K562 (cell line): ENCODE measurements at regions not wholly inside any gene's neighbourhood (a gene's known extent, or its start where the extent isn't known, plus 50 kb on each side); places are given as distances from the start of the nearest gene placed in this dataset.

Experiments
- EWSR1 ChIP-seq: fragments of 450-650 bp; IDR thresholded peaks from 2 replicates; pipeline ENCODE4 v1.6.1; 2018; ENCODE audit warnings: borderline replicate concordance, mild to moderate bottlenecking, low read depth, moderate library complexity; ENCODE audit not compliant: partially characterized antibody
- GATA2 ChIP-seq: sonication (generic); formaldehyde crosslinking; IDR thresholded peaks from 2 replicates; pipeline ENCODE4 v1.4.0; 2020; ENCODE audit warnings: mild to moderate bottlenecking, missing genetic modification reagents
- MAZ ChIP-seq, 2 experiments: fragments of 450-650 bp in 1 of 2; sonication (generic) in 1 of 2; formaldehyde crosslinking; IDR thresholded peaks in 1 of 2; conservative IDR thresholded peaks in 1 of 2; 2 replicates each; pipeline versions ENCODE4 v1.4.0 to v1.5.0; 2020; ENCODE audit warnings: mild to moderate bottlenecking in 1 of 2, missing genetic modification reagents in 1 of 2
- NFIX ChIP-seq: fragments of 250-450 bp; sonication (Bioruptor Pico); IDR thresholded peaks from 2 replicates; pipeline ENCODE4 v1.4.0; 2020; ENCODE audit warnings: low read depth, mild to moderate bottlenecking, moderate library complexity
- POLR2A ChIP-seq: fragments of 450-650 bp; conservative IDR thresholded peaks from 2 replicates; pipeline ENCODE4 v1.6.1; 2016
- SIRT6 ChIP-seq: IDR thresholded peaks from one replicate; pipeline ENCODE4 v1.6.1; 2012; ENCODE audit warnings: low read depth, mild to moderate bottlenecking, control low read depth, inconsistent platforms, low read length, moderate library complexity
- ZNF589 ChIP-seq: fragments of 200-800 bp; sonication (Bioruptor generic); IDR thresholded peaks from 2 replicates; pipeline ENCODE4 v1.6.1; 2016; ENCODE audit warnings: low read depth, missing genetic modification characterization, missing compliant biosample characterization
- TF ChIP-seq, protein P1 (sequence below), 3 experiments: IDR thresholded peaks in 2 of 3; conservative IDR thresholded peaks in 1 of 3; 2 replicates each; pipeline ENCODE4 v1.5.1; 2011 to 2012; ENCODE audit warnings: low read length in 3 of 3, mild to moderate bottlenecking in 3 of 3, control low read depth in 2 of 3, improper control_type of control experiment in 1 of 3, inconsistent platforms in 1 of 3, low read depth in 1 of 3, mixed read lengths in 1 of 3, moderate library complexity in 1 of 3; ENCODE audit not compliant: insufficient read depth in 2 of 3
- TF ChIP-seq, protein P2 (sequence below): fragments of 450-650 bp; formaldehyde crosslinking; IDR thresholded peaks from 2 replicates; pipeline ENCODE4 v1.4.0; 2022; ENCODE audit warnings: mild to moderate bottlenecking, moderate library complexity

DNA sequence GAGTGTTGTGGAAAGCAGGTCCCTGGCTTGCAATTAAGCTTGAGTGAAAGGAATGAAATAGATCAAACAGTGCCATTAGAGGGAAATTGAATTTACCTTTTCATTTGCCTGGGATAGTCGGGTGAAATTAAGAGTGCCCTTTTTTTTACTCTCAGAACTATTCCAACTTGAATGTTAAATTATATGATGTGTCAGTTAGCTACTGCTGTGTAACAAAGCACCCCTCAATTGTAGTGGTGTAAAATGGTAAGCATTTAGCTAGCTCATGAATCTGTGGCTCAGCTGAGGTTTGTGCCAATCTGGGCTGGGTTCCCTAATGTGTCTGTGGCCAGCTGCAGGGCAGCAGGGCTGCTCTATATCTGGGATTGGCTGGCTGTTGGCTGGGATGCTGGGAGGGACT is 571.4 kb downstream of the MN1 start:
- TF ChIP-seq, protein P1, sequence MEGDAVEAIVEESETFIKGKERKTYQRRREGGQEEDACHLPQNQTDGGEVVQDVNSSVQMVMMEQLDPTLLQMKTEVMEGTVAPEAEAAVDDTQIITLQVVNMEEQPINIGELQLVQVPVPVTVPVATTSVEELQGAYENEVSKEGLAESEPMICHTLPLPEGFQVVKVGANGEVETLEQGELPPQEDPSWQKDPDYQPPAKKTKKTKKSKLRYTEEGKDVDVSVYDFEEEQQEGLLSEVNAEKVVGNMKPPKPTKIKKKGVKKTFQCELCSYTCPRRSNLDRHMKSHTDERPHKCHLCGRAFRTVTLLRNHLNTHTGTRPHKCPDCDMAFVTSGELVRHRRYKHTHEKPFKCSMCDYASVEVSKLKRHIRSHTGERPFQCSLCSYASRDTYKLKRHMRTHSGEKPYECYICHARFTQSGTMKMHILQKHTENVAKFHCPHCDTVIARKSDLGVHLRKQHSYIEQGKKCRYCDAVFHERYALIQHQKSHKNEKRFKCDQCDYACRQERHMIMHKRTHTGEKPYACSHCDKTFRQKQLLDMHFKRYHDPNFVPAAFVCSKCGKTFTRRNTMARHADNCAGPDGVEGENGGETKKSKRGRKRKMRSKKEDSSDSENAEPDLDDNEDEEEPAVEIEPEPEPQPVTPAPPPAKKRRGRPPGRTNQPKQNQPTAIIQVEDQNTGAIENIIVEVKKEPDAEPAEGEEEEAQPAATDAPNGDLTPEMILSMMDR (IDR thresholded peaks at IDR 0.05 in 2 of 3, conservative IDR thresholded peaks at IDR 0.05 in 1 of 3; ENCODE audit: insufficient read depth in 2 of 3, low read depth in 1 of 3, low read length in 3 of 3), result no peak
- TF ChIP-seq, protein P2, sequence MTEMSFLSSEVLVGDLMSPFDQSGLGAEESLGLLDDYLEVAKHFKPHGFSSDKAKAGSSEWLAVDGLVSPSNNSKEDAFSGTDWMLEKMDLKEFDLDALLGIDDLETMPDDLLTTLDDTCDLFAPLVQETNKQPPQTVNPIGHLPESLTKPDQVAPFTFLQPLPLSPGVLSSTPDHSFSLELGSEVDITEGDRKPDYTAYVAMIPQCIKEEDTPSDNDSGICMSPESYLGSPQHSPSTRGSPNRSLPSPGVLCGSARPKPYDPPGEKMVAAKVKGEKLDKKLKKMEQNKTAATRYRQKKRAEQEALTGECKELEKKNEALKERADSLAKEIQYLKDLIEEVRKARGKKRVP (CRISPR knock-in tag), result no peak
- TF ChIP-seq POLR2A, result no peak
- no peak for TF ChIP-seq EWSR1
- no peak for TF ChIP-seq NFIX (CRISPR knock-in tag)
- TF ChIP-seq MAZ (CRISPR knock-in tag; conservative IDR thresholded peaks at IDR 0.05 in 1 of 2, IDR thresholded peaks at IDR 0.05 in 1 of 2), result no peak
- TF ChIP-seq ZNF589, result no peak
- no peak for TF ChIP-seq GATA2 (CRISPR knock-in tag)
- no peak for TF ChIP-seq SIRT6
